WTC11 (cell line): ENCODE measurements at regions not wholly inside any gene's neighbourhood (a gene's known extent, or its start where the extent isn't known, plus 50 kb on each side); places are given as distances from the start of the nearest gene placed in this dataset.

Source experiments
- ATAC-seq: fragments of 200-7000 bp; cut with Tn5 transposase; 2 replicates; pipeline ENCODE4 v1.10.0; 2021; ENCODE audit warnings: mild to moderate bottlenecking, moderate library complexity
- CTCF ChIA-PET: fragments of 300-600 bp; sonication (Branson Sonifier 250); formaldehyde crosslinking; loops from one replicate; lab custom pipeline; 2021; ENCODE audit warnings: antibody characterized with exemption; lab: Charles Lee
- POLR2A ChIA-PET: fragments of 350-600 bp; sonication (Branson Sonifier 250); formaldehyde crosslinking; loops from one replicate; lab custom pipeline; 2021; ENCODE audit warnings: antibody characterized with exemption; lab: Charles Lee
- DNase-seq: peaks from one replicate; pipeline ENCODE4 v3.0.0; 2021; ENCODE audit warnings: low spot score
- H3K27ac Mint-ChIP-seq: 2 replicates; pipeline ENCODE4 v1.8.0; 2021; ENCODE audit warnings: mixed read lengths
- H3K27me3 Mint-ChIP-seq: 2 replicates; pipeline ENCODE4 v1.8.0; 2021; ENCODE audit warnings: low read depth, mild to moderate bottlenecking, moderate library complexity, mixed read lengths
- H3K36me3 Mint-ChIP-seq: 2 replicates; pipeline ENCODE4 v1.8.0; 2021; ENCODE audit warnings: mixed read lengths
- H3K4me1 Mint-ChIP-seq: 2 replicates; pipeline ENCODE4 v1.8.0; 2022; ENCODE audit warnings: mixed read lengths
- H3K4me3 Mint-ChIP-seq: 2 replicates; pipeline ENCODE4 v1.8.0; 2021; ENCODE audit warnings: mild to moderate bottlenecking, moderate library complexity, mixed read lengths
- H3K9me3 Mint-ChIP-seq: 2 replicates; pipeline ENCODE4 v1.8.0; 2021; ENCODE audit warnings: mixed read lengths
- ETV6 ChIP-seq: sonication (generic); formaldehyde crosslinking; IDR thresholded peaks from 2 replicates; pipeline ENCODE4 v1.8.1; 2022; ENCODE audit warnings: mild to moderate bottlenecking, missing genetic modification reagents
- HMGA2 ChIP-seq: fragments of 250-450 bp; sonication (Bioruptor Pico); IDR thresholded peaks from 2 replicates; pipeline ENCODE4 v1.4.0; 2021; ENCODE audit warnings: mild to moderate bottlenecking, moderate library complexity
- JAZF1 ChIP-seq: fragments of 250-450 bp; sonication (Bioruptor Pico); IDR thresholded peaks from 2 replicates; pipeline ENCODE4 v1.9.0; 2021; ENCODE audit warnings: moderate library complexity, mild to moderate bottlenecking, inconsistent platforms
- MYBL2 ChIP-seq: sonication (generic); formaldehyde crosslinking; IDR thresholded peaks from 2 replicates; pipeline ENCODE4 v1.8.1; 2023; ENCODE audit warnings: mild to moderate bottlenecking, moderate library complexity, missing genetic modification reagents
- NFATC4 ChIP-seq: fragments of 250-450 bp; sonication (Bioruptor Pico); IDR thresholded peaks from 2 replicates; pipeline ENCODE4 v1.9.0; 2021; ENCODE audit warnings: mild to moderate bottlenecking
- NR2C2 ChIP-seq: sonication (generic); formaldehyde crosslinking; IDR thresholded peaks from 2 replicates; pipeline ENCODE4 v1.8.0; 2022; ENCODE audit warnings: mild to moderate bottlenecking, missing genetic modification reagents
- SMAD4 ChIP-seq: sonication (generic); formaldehyde crosslinking; IDR thresholded peaks from 2 replicates; pipeline ENCODE4 v1.8.0; 2022; ENCODE audit warnings: mild to moderate bottlenecking, missing genetic modification reagents
- TP53 ChIP-seq: sonication (generic); formaldehyde crosslinking; IDR thresholded peaks from 2 replicates; pipeline ENCODE4 v1.8.1; 2023; ENCODE audit warnings: mild to moderate bottlenecking, missing genetic modification reagents
- ZNF121 ChIP-seq: sonication (generic); formaldehyde crosslinking; IDR thresholded peaks from 2 replicates; pipeline ENCODE4 v1.8.0; 2023; ENCODE audit warnings: missing genetic modification reagents
- ZNF219 ChIP-seq: sonication (generic); formaldehyde crosslinking; IDR thresholded peaks from 2 replicates; pipeline ENCODE4 v1.8.0; 2023; ENCODE audit warnings: missing genetic modification reagents, mild to moderate bottlenecking, borderline replicate concordance
- ZNF416 ChIP-seq: fragments of 250-450 bp; sonication (Bioruptor Pico); IDR thresholded peaks from 2 replicates; pipeline ENCODE4 v1.9.0; 2021; ENCODE audit warnings: mild to moderate bottlenecking, inconsistent platforms
- TF ChIP-seq, protein P1 (sequence below): fragments of 250-450 bp; sonication (Bioruptor Pico); IDR thresholded peaks from 2 replicates; pipeline ENCODE4 v1.9.0; 2021; ENCODE audit warnings: moderate library complexity, mild to moderate bottlenecking, inconsistent platforms, borderline replicate concordance
- TF ChIP-seq, protein P2 (sequence below): fragments of 250-450 bp; sonication (Bioruptor Pico); conservative IDR thresholded peaks from 2 replicates; pipeline ENCODE4 v1.9.0; 2021; ENCODE audit warnings: mild to moderate bottlenecking
- TF ChIP-seq, protein P3 (sequence below): sonication (generic); formaldehyde crosslinking; IDR thresholded peaks from 2 replicates; pipeline ENCODE4 v1.8.1; 2023; ENCODE audit warnings: mild to moderate bottlenecking, missing genetic modification reagents
- TF ChIP-seq, protein P4 (sequence below): sonication (generic); formaldehyde crosslinking; IDR thresholded peaks from 2 replicates; pipeline ENCODE4 v1.8.1; 2023; ENCODE audit warnings: mild to moderate bottlenecking, missing genetic modification reagents, moderate library complexity

DNA sequence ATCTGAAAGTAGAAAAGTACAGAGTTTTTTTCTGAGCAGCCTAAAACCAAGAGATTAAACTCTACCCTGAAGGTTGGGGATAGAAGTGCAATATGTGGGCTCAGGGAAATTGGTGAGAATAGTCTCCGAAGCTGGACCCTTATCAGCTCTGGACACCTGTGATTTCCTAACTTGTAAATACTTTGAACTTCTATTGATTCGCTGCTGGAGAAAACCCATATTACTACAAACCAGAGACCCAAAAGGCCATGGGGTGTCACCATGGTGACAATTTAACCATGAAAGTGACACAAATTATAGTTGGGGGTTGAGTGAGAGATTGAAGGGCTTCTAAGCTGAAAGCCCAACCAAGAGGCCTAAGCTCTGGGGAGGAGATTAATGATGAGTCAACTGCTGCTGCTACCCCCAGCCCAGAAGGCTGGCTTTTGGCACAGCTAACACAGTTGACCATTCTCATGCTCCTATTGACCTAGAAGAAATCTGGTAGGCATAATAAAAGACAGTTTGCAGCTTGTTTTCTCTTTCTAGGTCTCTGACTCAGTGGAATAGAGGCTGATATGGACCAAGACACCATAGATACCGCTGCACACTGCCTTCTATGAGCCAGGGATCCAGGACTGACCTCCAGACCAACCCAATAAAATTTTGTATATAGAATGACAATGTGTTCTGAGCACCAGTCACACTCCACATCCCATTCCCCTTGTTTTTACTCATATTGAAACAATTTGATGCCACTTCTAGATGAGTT lies 131.9 kb upstream of the FNDC3A start:
- Mint-ChIP-seq H3K36me3 (no peaks in the 10 kb centered on the region), H3K4me3 (no peak overlapping the region), H3K9me3 (no peaks in the 10 kb centered on the region), H3K4me1 (peaks cover 13% of the 10 kb centered on the region), H3K27me3 (no peaks in the 10 kb centered on the region; the same call in 1 of the 2 replicates), H3K27ac (no peak overlapping the region)
- DNase-seq = no peak
- POLR2A ChIA-PET = interaction anchor here (0.6 kb wide), 1 partner anchor 12 kb away, joined by 3 read pairs; no protein-coding TSS in a partner anchor
- ATAC-seq = no peak
- CTCF ChIA-PET = interaction anchor here (0.8 kb wide), 1 partner anchor 18 kb away, joined by 3 read pairs; no protein-coding TSS in a partner anchor
- TF ChIP-seq, protein P1, sequence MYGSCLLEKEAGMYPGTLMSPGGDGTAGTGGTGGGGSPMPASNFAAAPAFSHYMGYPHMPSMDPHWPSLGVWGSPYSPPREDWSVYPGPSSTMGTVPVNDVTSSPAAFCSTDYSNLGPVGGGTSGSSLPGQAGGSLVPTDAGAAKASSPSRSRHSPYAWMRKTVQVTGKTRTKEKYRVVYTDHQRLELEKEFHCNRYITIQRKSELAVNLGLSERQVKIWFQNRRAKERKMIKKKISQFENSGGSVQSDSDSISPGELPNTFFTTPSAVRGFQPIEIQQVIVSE (CRISPR knock-in tag) = no peak
- TF ChIP-seq, protein P2, sequence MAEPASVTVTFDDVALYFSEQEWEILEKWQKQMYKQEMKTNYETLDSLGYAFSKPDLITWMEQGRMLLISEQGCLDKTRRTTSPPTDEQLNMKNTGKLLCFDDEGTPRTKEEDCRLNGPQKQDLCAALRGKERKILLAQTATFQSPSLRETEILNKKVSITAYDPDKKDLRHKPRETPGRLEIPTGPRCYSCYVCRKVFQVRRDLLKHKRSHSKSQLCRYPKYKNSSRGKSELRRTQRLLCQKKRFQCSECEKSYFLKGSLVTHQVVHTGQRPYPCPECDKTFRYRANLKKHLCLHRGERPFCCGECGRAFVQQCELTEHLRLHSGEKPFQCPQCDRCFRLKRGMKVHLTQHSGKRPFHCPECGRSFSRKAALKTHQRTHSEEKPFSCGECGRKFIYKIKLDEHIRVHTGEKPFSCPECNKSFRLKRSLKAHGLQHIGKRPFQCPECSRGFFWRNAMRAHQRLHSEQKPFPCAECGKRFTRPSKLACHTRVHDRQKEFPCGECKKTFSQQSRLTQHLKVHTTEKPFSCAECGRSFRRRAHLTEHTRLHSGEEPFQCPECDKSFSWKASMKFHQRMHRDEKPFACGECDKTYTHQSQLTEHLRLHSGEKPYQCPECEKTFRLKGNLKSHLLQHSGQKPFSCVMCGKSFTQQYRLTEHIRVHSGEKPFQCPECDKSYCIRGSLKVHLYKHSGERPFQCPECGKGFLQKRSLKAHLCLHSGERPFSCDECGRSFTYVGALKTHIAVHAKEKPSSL (CRISPR knock-in tag) = no peak
- no peak for TF ChIP-seq ZNF219

DNA sequence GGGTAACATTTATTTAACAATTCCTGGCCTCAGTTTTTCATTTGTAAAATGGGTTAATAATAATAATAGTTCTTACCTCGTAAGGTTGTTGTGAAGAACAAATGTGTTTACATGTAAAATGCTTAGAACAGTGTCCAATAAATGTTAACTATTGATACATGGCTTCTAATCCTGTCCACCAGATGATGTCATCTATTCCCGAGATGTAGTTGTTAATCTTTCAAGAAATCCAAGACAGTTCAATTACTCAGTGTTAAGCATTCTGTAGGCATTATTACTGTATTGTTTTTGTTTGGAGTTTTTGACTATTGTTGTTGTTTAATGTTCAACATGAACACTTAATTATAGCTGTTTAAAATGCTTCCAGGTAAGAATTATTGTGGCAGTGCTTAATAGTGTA lies 131.0 kb upstream of the FNDC3A start:
- Mint-ChIP-seq H3K9me3 (peaks cover 7% of the 10 kb centered on the region), H3K4me1 (peaks cover 17% of the 10 kb centered on the region), H3K36me3 (no peaks in the 10 kb centered on the region), H3K27me3 (peaks cover 2% of the 10 kb centered on the region; the same call in 1 of the 2 replicates), H3K27ac (no peak overlapping the region), H3K4me3 (no peak overlapping the region)
- no peak for ATAC-seq
- ChIA-PET CTCF (no interaction called here), POLR2A (no interaction called here)
- TF ChIP-seq TP53 (CRISPR knock-in tag) = no peak
- TF ChIP-seq, protein P3, sequence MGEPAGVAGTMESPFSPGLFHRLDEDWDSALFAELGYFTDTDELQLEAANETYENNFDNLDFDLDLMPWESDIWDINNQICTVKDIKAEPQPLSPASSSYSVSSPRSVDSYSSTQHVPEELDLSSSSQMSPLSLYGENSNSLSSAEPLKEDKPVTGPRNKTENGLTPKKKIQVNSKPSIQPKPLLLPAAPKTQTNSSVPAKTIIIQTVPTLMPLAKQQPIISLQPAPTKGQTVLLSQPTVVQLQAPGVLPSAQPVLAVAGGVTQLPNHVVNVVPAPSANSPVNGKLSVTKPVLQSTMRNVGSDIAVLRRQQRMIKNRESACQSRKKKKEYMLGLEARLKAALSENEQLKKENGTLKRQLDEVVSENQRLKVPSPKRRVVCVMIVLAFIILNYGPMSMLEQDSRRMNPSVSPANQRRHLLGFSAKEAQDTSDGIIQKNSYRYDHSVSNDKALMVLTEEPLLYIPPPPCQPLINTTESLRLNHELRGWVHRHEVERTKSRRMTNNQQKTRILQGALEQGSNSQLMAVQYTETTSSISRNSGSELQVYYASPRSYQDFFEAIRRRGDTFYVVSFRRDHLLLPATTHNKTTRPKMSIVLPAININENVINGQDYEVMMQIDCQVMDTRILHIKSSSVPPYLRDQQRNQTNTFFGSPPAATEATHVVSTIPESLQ (CRISPR knock-in tag) = no peak
- TF ChIP-seq, protein P4, sequence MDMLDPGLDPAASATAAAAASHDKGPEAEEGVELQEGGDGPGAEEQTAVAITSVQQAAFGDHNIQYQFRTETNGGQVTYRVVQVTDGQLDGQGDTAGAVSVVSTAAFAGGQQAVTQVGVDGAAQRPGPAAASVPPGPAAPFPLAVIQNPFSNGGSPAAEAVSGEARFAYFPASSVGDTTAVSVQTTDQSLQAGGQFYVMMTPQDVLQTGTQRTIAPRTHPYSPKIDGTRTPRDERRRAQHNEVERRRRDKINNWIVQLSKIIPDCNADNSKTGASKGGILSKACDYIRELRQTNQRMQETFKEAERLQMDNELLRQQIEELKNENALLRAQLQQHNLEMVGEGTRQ (CRISPR knock-in tag) = no peak
- no peak for TF ChIP-seq ZNF416 (CRISPR knock-in tag)
- no peak for TF ChIP-seq NFATC4 (CRISPR knock-in tag)
- no peak for TF ChIP-seq SMAD4
- no peak for DNase-seq

DNA sequence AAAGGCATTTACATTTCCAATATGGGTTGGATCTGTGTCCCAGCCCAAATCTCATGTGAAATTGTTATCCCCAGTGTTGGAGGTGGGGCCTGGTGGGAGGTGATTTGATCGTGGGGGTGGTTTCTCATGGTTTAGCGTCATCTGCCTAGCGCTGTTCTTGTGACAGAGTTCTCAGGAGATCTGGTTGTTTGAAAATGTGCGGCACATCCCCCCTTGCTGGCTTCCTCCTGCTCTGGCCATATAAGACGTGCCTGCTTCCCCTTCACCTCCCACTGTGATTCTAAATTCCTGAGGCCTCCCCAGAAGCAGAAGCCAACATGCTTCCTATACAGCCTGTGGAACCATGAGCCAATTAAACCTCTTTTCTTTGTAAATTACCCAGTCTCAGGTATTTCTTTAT lies 126.2 kb upstream of the FNDC3A start:
- ChIA-PET POLR2A (no interaction called here), CTCF (no interaction called here)
- Mint-ChIP-seq H3K36me3 (peaks cover 3% of the 10 kb centered on the region; the same call in 1 of the 2 replicates), H3K4me3 (no peak overlapping the region), H3K9me3 (peaks cover 9% of the 10 kb centered on the region), H3K27me3 (peaks cover 31% of the 10 kb centered on the region), H3K4me1 (peaks cover 29% of the 10 kb centered on the region), H3K27ac (no peak overlapping the region)
- ATAC-seq (peak; percentile 70), DNase-seq (no peak)
- no peak for TF ChIP-seq NR2C2
- no peak for TF ChIP-seq HMGA2
- TF ChIP-seq MYBL2 (CRISPR knock-in tag) = no peak
- no peak for TF ChIP-seq JAZF1 (CRISPR knock-in tag)
- TF ChIP-seq ZNF121 (CRISPR knock-in tag) = no peak
- TF ChIP-seq ETV6 (CRISPR knock-in tag) = no peak
